ENCODE measurements at regions not wholly inside any gene's neighbourhood (a gene's known extent, or its start where the extent isn't known, plus 50 kb on each side); places are given as distances from the start of the nearest gene placed in this dataset.

DNA sequence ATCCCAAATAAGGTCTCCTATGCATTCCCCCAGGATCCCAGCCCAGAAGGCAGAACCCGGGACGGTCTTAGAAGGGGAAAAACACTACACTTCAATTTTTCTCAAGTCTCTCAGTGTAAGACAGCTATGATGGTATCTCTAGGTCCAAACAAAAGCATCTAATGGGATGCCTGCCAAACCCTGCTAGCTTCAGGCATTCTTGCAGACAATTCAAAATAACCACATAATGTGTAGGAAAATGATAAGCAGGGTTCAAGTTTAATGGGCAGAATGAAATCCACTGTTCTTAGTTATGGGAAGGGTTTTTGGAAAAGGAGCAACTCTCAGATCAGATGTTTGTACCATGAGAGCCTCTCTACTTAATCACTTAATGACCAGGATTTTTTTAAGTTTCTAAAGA, 119.8 kb upstream of the ANO1 start:
- Histone ChIP-seq H3K4me3 (no peak overlapping the region), H3K27ac (no peak overlapping the region)
- DNase-seq (ENCODE audit: low spot score), result no peak
- TF ChIP-seq, protein P1, sequence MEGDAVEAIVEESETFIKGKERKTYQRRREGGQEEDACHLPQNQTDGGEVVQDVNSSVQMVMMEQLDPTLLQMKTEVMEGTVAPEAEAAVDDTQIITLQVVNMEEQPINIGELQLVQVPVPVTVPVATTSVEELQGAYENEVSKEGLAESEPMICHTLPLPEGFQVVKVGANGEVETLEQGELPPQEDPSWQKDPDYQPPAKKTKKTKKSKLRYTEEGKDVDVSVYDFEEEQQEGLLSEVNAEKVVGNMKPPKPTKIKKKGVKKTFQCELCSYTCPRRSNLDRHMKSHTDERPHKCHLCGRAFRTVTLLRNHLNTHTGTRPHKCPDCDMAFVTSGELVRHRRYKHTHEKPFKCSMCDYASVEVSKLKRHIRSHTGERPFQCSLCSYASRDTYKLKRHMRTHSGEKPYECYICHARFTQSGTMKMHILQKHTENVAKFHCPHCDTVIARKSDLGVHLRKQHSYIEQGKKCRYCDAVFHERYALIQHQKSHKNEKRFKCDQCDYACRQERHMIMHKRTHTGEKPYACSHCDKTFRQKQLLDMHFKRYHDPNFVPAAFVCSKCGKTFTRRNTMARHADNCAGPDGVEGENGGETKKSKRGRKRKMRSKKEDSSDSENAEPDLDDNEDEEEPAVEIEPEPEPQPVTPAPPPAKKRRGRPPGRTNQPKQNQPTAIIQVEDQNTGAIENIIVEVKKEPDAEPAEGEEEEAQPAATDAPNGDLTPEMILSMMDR (IDR thresholded peaks at IDR 0.05), result no peak

DNA sequence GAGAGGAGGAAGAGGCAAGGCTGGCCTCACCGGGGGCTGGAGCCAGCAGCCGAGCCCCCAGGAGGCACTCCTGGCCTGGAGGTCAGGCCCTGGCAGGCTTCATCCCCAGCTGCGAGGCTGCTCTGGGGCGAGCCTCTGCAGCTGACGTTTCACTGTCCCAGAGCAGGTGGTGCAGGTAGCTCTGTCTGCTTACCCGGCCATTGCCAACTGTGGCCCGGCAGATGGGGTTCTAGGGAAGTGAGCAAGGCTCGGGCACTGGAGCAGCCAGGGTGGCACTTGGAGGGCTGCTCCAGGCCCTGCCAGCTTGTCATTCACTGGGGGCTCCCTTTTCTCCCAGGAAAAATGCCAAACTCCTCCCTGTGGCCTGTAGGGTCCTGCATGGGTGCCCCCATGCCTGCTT, 118.7 kb upstream of the ANO1 start:
- Histone ChIP-seq H3K4me3 (no peak overlapping the region), H3K27ac (no peak overlapping the region)
- DNase-seq (ENCODE audit: low spot score), result no peak
- TF ChIP-seq, protein P1 (IDR thresholded peaks at IDR 0.05), result no peak

- Histone ChIP-seq H3K4me3 (no peak overlapping the region), H3K27ac (no peak overlapping the region)
- DNase-seq (ENCODE audit: low spot score), result no peak
- TF ChIP-seq, protein P1 (IDR thresholded peaks at IDR 0.05), result no peak
Observed at GRCh38 chr11:69961738-69962137, 116.4 kb upstream of the ANO1 start.

- H3K27ac ChIP-seq, result no peak overlapping the region
Observed at GRCh38 chr11:69962152-69962551, 116.0 kb upstream of the ANO1 start.

GRCh38 chr11:69963533-69964246, 114.4 kb upstream of the ANO1 start:
- DNase-seq (ENCODE audit: low spot score), result no peak
- TF ChIP-seq, protein P1 (IDR thresholded peaks at IDR 0.05), result no peak
- H3K27ac ChIP-seq, result no peak overlapping the region
- H3K4me3 ChIP-seq, result no peak overlapping the region

More at GRCh38 chr11:69962152-69962551, 116.0 kb upstream of the ANO1 start:
- H3K4me3 ChIP-seq, result no peak overlapping the region
- TF ChIP-seq, protein P1 (IDR thresholded peaks at IDR 0.05), result no peak
- DNase-seq (ENCODE audit: low spot score), result no peak

DNA sequence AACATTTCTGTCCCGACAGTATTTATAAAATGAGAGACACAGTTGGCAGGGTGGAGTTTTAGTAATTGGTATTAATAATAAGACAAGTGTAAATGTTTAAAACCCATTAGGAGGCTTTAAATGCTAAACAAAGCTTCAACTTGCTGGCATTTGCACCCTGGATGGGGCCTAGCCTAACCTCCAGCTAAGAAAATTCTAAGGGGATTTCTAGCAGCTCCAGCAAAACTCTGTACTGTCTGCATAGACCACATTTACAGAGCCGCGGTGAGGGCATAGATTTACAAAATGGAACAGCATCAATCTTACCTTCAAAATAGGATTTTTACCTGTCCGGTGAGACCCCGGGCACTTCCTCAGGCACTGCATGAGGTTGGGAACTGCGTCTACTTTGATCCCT, 113.9 kb upstream of the ANO1 start:
- DNase-seq (ENCODE audit: low spot score), result no peak
- no peak overlapping the region for H3K4me3 ChIP-seq
- no peak overlapping the region for H3K27ac ChIP-seq
- TF ChIP-seq, protein P1 (IDR thresholded peaks at IDR 0.05), result no peak

- DNase-seq (ENCODE audit: low spot score), result no peak
- TF ChIP-seq, protein P1 (IDR thresholded peaks at IDR 0.05), result no peak
- H3K4me3 ChIP-seq, result no peak overlapping the region
- H3K27ac ChIP-seq, result no peak overlapping the region
Observed at GRCh38 chr11:69965821-69966582, 112.1 kb upstream of the ANO1 start.

Data from coronary artery (tissue), 2 donors.